ENCODE measurements at regions not wholly inside any gene's neighbourhood (a gene's known extent, or its start where the extent isn't known, plus 50 kb on each side); places are given as distances from the start of the nearest gene placed in this dataset.

DNA sequence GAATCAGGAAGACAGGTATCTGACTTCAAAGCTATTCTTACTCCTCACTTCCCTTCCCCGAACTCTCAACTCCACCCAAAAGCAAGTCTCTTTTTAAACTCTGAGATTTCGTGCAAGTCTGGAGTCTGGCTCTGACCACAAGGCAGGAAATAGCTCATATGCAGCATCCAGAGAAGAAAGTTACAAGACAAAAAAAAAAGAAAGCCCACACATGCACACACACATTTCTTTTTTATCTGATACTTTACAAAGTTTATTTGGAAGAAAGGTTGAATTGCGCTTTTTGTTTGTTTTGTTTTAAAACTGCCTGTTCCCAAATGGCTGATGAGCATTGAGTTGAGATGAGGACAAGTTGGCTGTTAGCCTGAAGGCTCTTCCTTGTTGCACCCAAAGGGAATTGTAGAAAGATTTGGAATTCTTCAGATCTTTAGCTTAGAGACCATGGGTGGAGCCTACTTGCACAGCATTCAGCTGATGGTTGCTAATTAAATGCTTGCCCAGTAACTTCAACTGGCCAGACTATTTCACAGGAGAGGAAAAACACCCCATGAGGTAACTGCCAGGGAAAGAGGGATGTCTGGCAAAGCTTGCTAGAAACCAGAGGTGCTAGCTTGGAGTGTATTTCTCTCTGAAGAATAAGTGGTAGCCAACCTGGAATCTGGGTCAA lies 490.3 kb downstream of the TTLL7 start:
- ChIA-PET POLR2A (interaction anchor here (0.8 to 1.1 kb wide), 2 partner anchors 15 to 20 kb away, joined by 3 read pairs; no protein-coding TSS in a partner anchor), CTCF (interaction anchor here (1.0 to 3.6 kb wide), 2 partner anchors 11 to 12 kb away, joined by 4 to 19 read pairs; no protein-coding TSS in a partner anchor), SMC1A (ENCODE audit: uncharacterized antibody, unreplicated experiment) (interaction anchor here (0.6 to 4.6 kb wide), 5 partner anchors 9 to 126 kb away, joined by 4 to 43 read pairs (median 7); no protein-coding TSS in a partner anchor), RAD21 (ENCODE audit: unreplicated experiment) (interaction anchor here (0.7 to 1.5 kb wide), 7 partner anchors 8 to 65 kb away, joined by 3 to 5 read pairs (median 3); no protein-coding TSS in a partner anchor)
- in situ Hi-C loops (cut with MboI) = no loop called here
- peak overlapping the region; percentile 80 for H3K27ac ChIP-seq (ENCODE audit: control insufficient read depth, insufficient read depth)
- H3K36me3 ChIP-seq (ENCODE audit: control insufficient read depth in 2 of 2, insufficient read depth in 2 of 2, low read length in 1 of 2) = no peaks in the 10 kb centered on the region
- no TSS peak for BruUV-seq (replicated peaks)
- DNase-seq (ENCODE audit: low read depth, low spot score) (peak; percentile 78), FAIRE-seq (peak; percentile 90), ATAC-seq (peak; percentile 95)
- 13% methylated on average over 3 of the region's 3 CpGs for whole genome bisulfite sequencing (ENCODE audit: insufficient coverage, insufficient replicate concordance, low lambda C conversion rate, missing lambda C conversion rate)
- H2AFZ ChIP-seq (ENCODE audit: control insufficient read depth, low read depth, low read length) = peak overlapping the region; percentile 55; the same call in 1 of the 2 replicates
- peak overlapping the region; percentile 37; the same call in 1 of the 2 replicates for H3K4me3 ChIP-seq
- peaks cover 19% of the 10 kb centered on the region for H3K4me1 ChIP-seq (ENCODE audit: control insufficient read depth, insufficient read depth, low read length)
- H3K27me3 ChIP-seq (replicated peaks in 1 of 2; ENCODE audit: control insufficient read depth in 2 of 2, insufficient read depth in 2 of 2, low read length in 1 of 2) = no peaks in the 10 kb centered on the region
- peak overlapping the region; percentile 7; the same call in 1 of the 2 replicates for H3K9ac ChIP-seq (ENCODE audit: control insufficient read depth, insufficient read depth, low read length)
- no peaks in the 10 kb centered on the region; the same call in 1 of the 3 replicates for H3K9me3 ChIP-seq (replicated peaks; ENCODE audit: control insufficient read depth, insufficient read depth, low read length)
- H4K20me1 ChIP-seq (ENCODE audit: control insufficient read depth, insufficient read depth) = no peaks in the 10 kb centered on the region
- H3K79me2 ChIP-seq (ENCODE audit: control insufficient read depth, insufficient read depth, low read length) = no peaks in the 10 kb centered on the region
- intact Hi-C loops (cut with micrococcal nuclease; ENCODE audit: unreplicated experiment) = no loop called here
- peak overlapping the region; percentile 72 for H3K4me2 ChIP-seq (ENCODE audit: control insufficient read depth, insufficient read depth)
- peak; percentile 92 for TF ChIP-seq CBX5 (IDR thresholded peaks at IDR 0.05; ENCODE audit: low read depth)
- peak; percentile 72 for TF ChIP-seq JUNB (IDR thresholded peaks at IDR 0.05)
- peak; percentile 88 for TF ChIP-seq SPI1 (IDR thresholded peaks at IDR 0.05; ENCODE audit: borderline replicate concordance, insufficient read depth, low read depth, low read length)
- peak; percentile 99 for TF ChIP-seq NFIC (IDR thresholded peaks at IDR 0.05; ENCODE audit: low read depth, low read length)
- peak; percentile 87 for TF ChIP-seq CREM (IDR thresholded peaks at IDR 0.05; ENCODE audit: low read depth)
- peak; percentile 88 for TF ChIP-seq BCL11A (IDR thresholded peaks at IDR 0.05; ENCODE audit: low read depth, low read length)
- peak; percentile 68 for TF ChIP-seq IRF4 (IDR thresholded peaks at IDR 0.05; ENCODE audit: low read depth, low read length)
- peak; percentile 82 for TF ChIP-seq CBFB (IDR thresholded peaks at IDR 0.05; ENCODE audit: low read depth)
- peak; percentile 56; the same call in 1 of the 2 replicates for TF ChIP-seq ZBED1 (IDR thresholded peaks at IDR 0.05; ENCODE audit: borderline replicate concordance)
- TF ChIP-seq RAD21 (IDR thresholded peaks at IDR 0.05; ENCODE audit: insufficient read depth, low read depth, low read length) = peak; percentile 40
- peak; percentile 70 to 84; a peak in 3 of 4 replicates for TF ChIP-seq EP300 (IDR thresholded peaks at IDR 0.05; ENCODE audit: borderline replicate concordance in 1 of 2, control insufficient read depth in 1 of 2, low read depth in 2 of 2, low read length in 2 of 2)
- TF ChIP-seq POU2F2 (IDR thresholded peaks at IDR 0.05; ENCODE audit: borderline replicate concordance, low read depth, low read length) = 0 out of 3 replicates have a peak, but pooled peaks have one; percentile 21
- TF ChIP-seq SRF (IDR thresholded peaks at IDR 0.05; ENCODE audit: low read depth in 2 of 2, low read length in 2 of 2) = 0 out of 4 replicates have a peak, but pooled peaks of 1 of the 2 experiments have one; percentile 12
- TF ChIP-seq, protein P1, sequence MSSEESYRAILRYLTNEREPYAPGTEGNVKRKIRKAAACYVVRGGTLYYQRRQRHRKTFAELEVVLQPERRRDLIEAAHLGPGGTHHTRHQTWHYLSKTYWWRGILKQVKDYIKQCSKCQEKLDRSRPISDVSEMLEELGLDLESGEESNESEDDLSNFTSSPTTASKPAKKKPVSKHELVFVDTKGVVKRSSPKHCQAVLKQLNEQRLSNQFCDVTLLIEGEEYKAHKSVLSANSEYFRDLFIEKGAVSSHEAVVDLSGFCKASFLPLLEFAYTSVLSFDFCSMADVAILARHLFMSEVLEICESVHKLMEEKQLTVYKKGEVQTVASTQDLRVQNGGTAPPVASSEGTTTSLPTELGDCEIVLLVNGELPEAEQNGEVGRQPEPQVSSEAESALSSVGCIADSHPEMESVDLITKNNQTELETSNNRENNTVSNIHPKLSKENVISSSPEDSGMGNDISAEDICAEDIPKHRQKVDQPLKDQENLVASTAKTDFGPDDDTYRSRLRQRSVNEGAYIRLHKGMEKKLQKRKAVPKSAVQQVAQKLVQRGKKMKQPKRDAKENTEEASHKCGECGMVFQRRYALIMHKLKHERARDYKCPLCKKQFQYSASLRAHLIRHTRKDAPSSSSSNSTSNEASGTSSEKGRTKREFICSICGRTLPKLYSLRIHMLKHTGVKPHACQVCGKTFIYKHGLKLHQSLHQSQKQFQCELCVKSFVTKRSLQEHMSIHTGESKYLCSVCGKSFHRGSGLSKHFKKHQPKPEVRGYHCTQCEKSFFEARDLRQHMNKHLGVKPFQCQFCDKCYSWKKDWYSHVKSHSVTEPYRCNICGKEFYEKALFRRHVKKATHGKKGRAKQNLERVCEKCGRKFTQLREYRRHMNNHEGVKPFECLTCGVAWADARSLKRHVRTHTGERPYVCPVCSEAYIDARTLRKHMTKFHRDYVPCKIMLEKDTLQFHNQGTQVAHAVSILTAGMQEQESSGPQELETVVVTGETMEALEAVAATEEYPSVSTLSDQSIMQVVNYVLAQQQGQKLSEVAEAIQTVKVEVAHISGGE (CRISPR knock-in tag; IDR thresholded peaks at IDR 0.05) = no peak
- TF ChIP-seq, protein P2, sequence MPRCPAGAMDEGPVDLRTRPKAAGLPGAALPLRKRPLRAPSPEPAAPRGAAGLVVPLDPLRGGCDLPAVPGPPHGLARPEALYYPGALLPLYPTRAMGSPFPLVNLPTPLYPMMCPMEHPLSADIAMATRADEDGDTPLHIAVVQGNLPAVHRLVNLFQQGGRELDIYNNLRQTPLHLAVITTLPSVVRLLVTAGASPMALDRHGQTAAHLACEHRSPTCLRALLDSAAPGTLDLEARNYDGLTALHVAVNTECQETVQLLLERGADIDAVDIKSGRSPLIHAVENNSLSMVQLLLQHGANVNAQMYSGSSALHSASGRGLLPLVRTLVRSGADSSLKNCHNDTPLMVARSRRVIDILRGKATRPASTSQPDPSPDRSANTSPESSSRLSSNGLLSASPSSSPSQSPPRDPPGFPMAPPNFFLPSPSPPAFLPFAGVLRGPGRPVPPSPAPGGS (IDR thresholded peaks at IDR 0.05; ENCODE audit: borderline replicate concordance, insufficient read depth, low read depth, low read length, poor library complexity, severe bottlenecking) = peak; percentile 61
- peak; percentile 47; the same call in 1 of the 2 replicates for TF ChIP-seq TBL1XR1 (IDR thresholded peaks at IDR 0.05; ENCODE audit: low read depth, low read length)
- TF ChIP-seq, protein P3, sequence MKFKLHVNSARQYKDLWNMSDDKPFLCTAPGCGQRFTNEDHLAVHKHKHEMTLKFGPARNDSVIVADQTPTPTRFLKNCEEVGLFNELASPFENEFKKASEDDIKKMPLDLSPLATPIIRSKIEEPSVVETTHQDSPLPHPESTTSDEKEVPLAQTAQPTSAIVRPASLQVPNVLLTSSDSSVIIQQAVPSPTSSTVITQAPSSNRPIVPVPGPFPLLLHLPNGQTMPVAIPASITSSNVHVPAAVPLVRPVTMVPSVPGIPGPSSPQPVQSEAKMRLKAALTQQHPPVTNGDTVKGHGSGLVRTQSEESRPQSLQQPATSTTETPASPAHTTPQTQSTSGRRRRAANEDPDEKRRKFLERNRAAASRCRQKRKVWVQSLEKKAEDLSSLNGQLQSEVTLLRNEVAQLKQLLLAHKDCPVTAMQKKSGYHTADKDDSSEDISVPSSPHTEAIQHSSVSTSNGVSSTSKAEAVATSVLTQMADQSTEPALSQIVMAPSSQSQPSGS (IDR thresholded peaks at IDR 0.05; ENCODE audit: low read length) = peak; percentile 94
